A549 (cell line): ENCODE measurements at regions not wholly inside any gene's neighbourhood (a gene's known extent, or its start where the extent isn't known, plus 50 kb on each side); places are given as distances from the start of the nearest gene placed in this dataset.

ENCODE experiments used
- ATAC-seq, 2 experiments: fragments of 200-7000 bp in 1 of 2; fragments of >200 bp in 1 of 2; cut with Nextera tagmentation in 1 of 2; cut with Tn5 transposase in 1 of 2; 3 replicates each; pipeline versions ENCODE4 v1.8.0 to v1.9.1; 2018 to 2020; ENCODE audit warnings: mild to moderate bottlenecking in 1 of 2, moderate library complexity in 1 of 2
- CTCF ChIA-PET: fragments of 300-600 bp; sonication (Branson Sonifier 250); formaldehyde crosslinking; extraction: SDS; loops from one replicate; lab custom pipeline; 2021; ENCODE audit warnings: antibody characterized with exemption, inconsistent platforms; lab: Yijun Ruan, JAX
- POLR2A ChIA-PET: fragments of 350-600 bp; formaldehyde crosslinking; extraction: SDS; loops from one replicate; lab custom pipeline; 2021; ENCODE audit warnings: antibody characterized with exemption, inconsistent platforms; lab: Yijun Ruan, JAX
- DNase-seq, 2 experiments: peaks; one replicate each; pipeline versions ENCODE4 v3.0.0 to v3.0.0-alpha.2; 2011 to 2016; ENCODE audit warnings: low read depth in 1 of 2, low spot score in 1 of 2
- FAIRE-seq: peaks from 2 replicates; lab custom pipeline; 2011; peaks lifted over from hg19 to GRCh38; lab: Jason Lieb, UNC
- H3K27ac ChIP-seq, 2 experiments: fragments of >200 bp; sonication (Bioruptor Twin); formaldehyde crosslinking; 3 replicates each; pipeline ENCODE4 v1.5.1; 2016 to 2017
- H3K4me1 ChIP-seq: fragments of >200 bp; sonication (Bioruptor Twin); formaldehyde crosslinking; 3 replicates; pipeline ENCODE4 v1.6.1; 2016
- H3K4me2 ChIP-seq: fragments of >200 bp; sonication (Bioruptor Twin); formaldehyde crosslinking; 3 replicates; pipeline ENCODE4 v1.6.1; 2016
- H3K4me3 ChIP-seq: fragments of >200 bp; sonication (Bioruptor Twin); formaldehyde crosslinking; 3 replicates; pipeline ENCODE4 v1.5.1; 2016
- H3K9me3 ChIP-seq: fragments of >200 bp; sonication (Bioruptor Twin); formaldehyde crosslinking; 3 replicates; pipeline ENCODE4 v1.6.1; 2016
- BCL3 ChIP-seq: fragments of >200 bp; sonication (Bioruptor Twin); formaldehyde crosslinking; IDR thresholded peaks from 3 replicates; pipeline ENCODE4 v1.6.1; 2016
- BHLHE40 ChIP-seq: IDR thresholded peaks from 2 replicates; pipeline ENCODE4 v1.6.1; 2012; ENCODE audit warnings: low read depth, low read length, inconsistent platforms
- CBX8 ChIP-seq: fragments of 200-600 bp; sonication (generic); IDR thresholded peaks from 2 replicates; pipeline ENCODE4 v1.6.1; 2016
- CEBPB ChIP-seq, 2 experiments: fragments of >200 bp in 1 of 2; sonication (Bioruptor Twin) in 1 of 2; formaldehyde crosslinking in 1 of 2; IDR thresholded peaks; 2 replicates each; pipeline ENCODE4 v1.6.1; 2012 to 2016
- ESRRA ChIP-seq: fragments of 150-350 bp; IDR thresholded peaks from 2 replicates; pipeline ENCODE4 v1.6.1; 2014; ENCODE audit warnings: mild to moderate bottlenecking, low read length, borderline replicate concordance
- FOSB ChIP-seq: fragments of 250-450 bp; sonication (Bioruptor Pico); IDR thresholded peaks from 2 replicates; pipeline ENCODE4 v1.5.0; 2020; ENCODE audit warnings: mild to moderate bottlenecking, moderate library complexity
- FOSL2 ChIP-seq, 2 experiments: fragments of 450-650 bp in 1 of 2; fragments of >200 bp in 1 of 2; sonication (Bioruptor Twin) in 1 of 2; formaldehyde crosslinking; IDR thresholded peaks; 2 replicates each; pipeline versions ENCODE4 v1.5.0 to v1.6.1; 2016 to 2020; ENCODE audit warnings: mild to moderate bottlenecking in 1 of 2, moderate library complexity in 1 of 2
- FOXS1 ChIP-seq: fragments of 250-450 bp; sonication (Bioruptor Pico); IDR thresholded peaks from 2 replicates; pipeline ENCODE4 v1.5.0; 2020; ENCODE audit warnings: mild to moderate bottlenecking, moderate library complexity
- HDAC2 ChIP-seq: fragments of 200-600 bp; sonication (generic); IDR thresholded peaks from 2 replicates; pipeline ENCODE4 v1.6.1; 2016
- MAFK ChIP-seq: fragments of 450-650 bp; IDR thresholded peaks from 2 replicates; pipeline ENCODE4 v1.6.1; 2014; ENCODE audit not compliant: partially characterized antibody
- MYC ChIP-seq: IDR thresholded peaks from 2 replicates; pipeline ENCODE4 v1.6.1; 2012; ENCODE audit warnings: mild to moderate bottlenecking, inconsistent platforms, low read length, improper control_type of control experiment, borderline replicate concordance
- NFE2L2 ChIP-seq: fragments of 150-350 bp; conservative IDR thresholded peaks from 2 replicates; pipeline ENCODE4 v1.6.1; 2014; ENCODE audit warnings: low read length
- NR3C1 ChIP-seq: fragments of >200 bp; sonication (Bioruptor Twin); formaldehyde crosslinking; IDR thresholded peaks from 3 replicates; pipeline ENCODE4 v1.6.1; 2017
- POLR2AphosphoS2 ChIP-seq: conservative IDR thresholded peaks from 2 replicates; pipeline ENCODE4 v1.6.1; 2012; ENCODE audit warnings: low read length, improper control_type of control experiment, inconsistent platforms
- RAD21 ChIP-seq, 2 experiments: fragments of >200 bp in 1 of 2; sonication (Bioruptor Twin) in 1 of 2; formaldehyde crosslinking in 1 of 2; IDR thresholded peaks in 1 of 2; conservative IDR thresholded peaks in 1 of 2; 2 replicates in 1 of 2; 3 replicates in 1 of 2; pipeline ENCODE4 v1.6.1; 2012 to 2018; ENCODE audit warnings: inconsistent platforms in 1 of 2
- RCOR1 ChIP-seq: fragments of 150-350 bp; IDR thresholded peaks from 2 replicates; pipeline ENCODE4 v1.6.1; 2014; ENCODE audit warnings: antibody characterized with exemption, low read length, low read depth
- RFX5 ChIP-seq: fragments of 450-650 bp; IDR thresholded peaks from 2 replicates; pipeline ENCODE4 v1.7.1; 2014; ENCODE audit warnings: antibody characterized with exemption, mild to moderate bottlenecking, moderate library complexity
- RNF2 ChIP-seq: fragments of 200-600 bp; sonication (generic); IDR thresholded peaks from 2 replicates; pipeline ENCODE4 v1.6.1; 2016; ENCODE audit warnings: low read depth, mild to moderate bottlenecking, antibody characterized with exemption, moderate library complexity, borderline replicate concordance
- ZC3H11A ChIP-seq: fragments of 450-650 bp; IDR thresholded peaks from 2 replicates; pipeline ENCODE4 v1.6.1; 2014; ENCODE audit warnings: antibody characterized with exemption, mild to moderate bottlenecking
- ZNF302 ChIP-seq: fragments of 250-450 bp; sonication (Bioruptor Pico); IDR thresholded peaks from 2 replicates; pipeline ENCODE4 v1.9.0; 2021; ENCODE audit warnings: inconsistent platforms, mild to moderate bottlenecking, moderate library complexity
- ZSCAN20 ChIP-seq: fragments of 250-450 bp; sonication (Bioruptor Pico); IDR thresholded peaks from 2 replicates; pipeline ENCODE4 v1.8.0; 2022; ENCODE audit warnings: mild to moderate bottlenecking, moderate library complexity
- WGBS: methylation state at CpG from one replicate; pipeline ENCODE4 v1.1.6; 2017; ENCODE audit errors: missing lambda C conversion rate; 5-methylcytosine and 5-hydroxymethylcytosine counted together
- TF ChIP-seq, protein P1 (sequence below): fragments of 450-650 bp; IDR thresholded peaks from 2 replicates; pipeline ENCODE4 v1.6.1; 2014; ENCODE audit warnings: antibody characterized with exemption
- TF ChIP-seq, protein P2 (sequence below): fragments of 200-600 bp; sonication (generic); IDR thresholded peaks from 2 replicates; pipeline ENCODE4 v1.6.1; 2016; ENCODE audit warnings: antibody characterized with exemption, mild to moderate bottlenecking, moderate library complexity

GRCh38 chr2:147758821-147759220 is 86.0 kb upstream of the ACVR2A start:
- Histone ChIP-seq H3K4me3 (no peak overlapping the region), H3K9me3 (no peaks in the 10 kb centered on the region), H3K4me1 (no peaks in the 10 kb centered on the region), H3K4me2 (no peak overlapping the region), H3K27ac (no peak overlapping the region)
- ChIA-PET CTCF (no interaction called here), POLR2A (no interaction called here)
- FAIRE-seq (no peak), ATAC-seq (no peak), DNase-seq (no peak)
- 6% methylated on average over 2 of the region's 2 CpGs for WGBS
- TF ChIP-seq HDAC2 = no peak
- no peak for TF ChIP-seq CEBPB (IDR thresholded peaks at IDR 0.05)
- no peak for TF ChIP-seq POLR2AphosphoS2
- TF ChIP-seq BCL3 = no peak
- TF ChIP-seq, protein P1, sequence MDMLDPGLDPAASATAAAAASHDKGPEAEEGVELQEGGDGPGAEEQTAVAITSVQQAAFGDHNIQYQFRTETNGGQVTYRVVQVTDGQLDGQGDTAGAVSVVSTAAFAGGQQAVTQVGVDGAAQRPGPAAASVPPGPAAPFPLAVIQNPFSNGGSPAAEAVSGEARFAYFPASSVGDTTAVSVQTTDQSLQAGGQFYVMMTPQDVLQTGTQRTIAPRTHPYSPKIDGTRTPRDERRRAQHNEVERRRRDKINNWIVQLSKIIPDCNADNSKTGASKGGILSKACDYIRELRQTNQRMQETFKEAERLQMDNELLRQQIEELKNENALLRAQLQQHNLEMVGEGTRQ = no peak
- no peak for TF ChIP-seq NFE2L2
- TF ChIP-seq ESRRA = no peak
- no peak for TF ChIP-seq RAD21 (conservative IDR thresholded peaks at IDR 0.05 in 1 of 2, IDR thresholded peaks at IDR 0.05 in 1 of 2)
- no peak for TF ChIP-seq FOSB (CRISPR knock-in tag)
- no peak for TF ChIP-seq BHLHE40
- TF ChIP-seq MAFK = no peak
- TF ChIP-seq FOXS1 (CRISPR knock-in tag) = no peak
- TF ChIP-seq ZNF302 (CRISPR knock-in tag) = no peak
- TF ChIP-seq, protein P2, sequence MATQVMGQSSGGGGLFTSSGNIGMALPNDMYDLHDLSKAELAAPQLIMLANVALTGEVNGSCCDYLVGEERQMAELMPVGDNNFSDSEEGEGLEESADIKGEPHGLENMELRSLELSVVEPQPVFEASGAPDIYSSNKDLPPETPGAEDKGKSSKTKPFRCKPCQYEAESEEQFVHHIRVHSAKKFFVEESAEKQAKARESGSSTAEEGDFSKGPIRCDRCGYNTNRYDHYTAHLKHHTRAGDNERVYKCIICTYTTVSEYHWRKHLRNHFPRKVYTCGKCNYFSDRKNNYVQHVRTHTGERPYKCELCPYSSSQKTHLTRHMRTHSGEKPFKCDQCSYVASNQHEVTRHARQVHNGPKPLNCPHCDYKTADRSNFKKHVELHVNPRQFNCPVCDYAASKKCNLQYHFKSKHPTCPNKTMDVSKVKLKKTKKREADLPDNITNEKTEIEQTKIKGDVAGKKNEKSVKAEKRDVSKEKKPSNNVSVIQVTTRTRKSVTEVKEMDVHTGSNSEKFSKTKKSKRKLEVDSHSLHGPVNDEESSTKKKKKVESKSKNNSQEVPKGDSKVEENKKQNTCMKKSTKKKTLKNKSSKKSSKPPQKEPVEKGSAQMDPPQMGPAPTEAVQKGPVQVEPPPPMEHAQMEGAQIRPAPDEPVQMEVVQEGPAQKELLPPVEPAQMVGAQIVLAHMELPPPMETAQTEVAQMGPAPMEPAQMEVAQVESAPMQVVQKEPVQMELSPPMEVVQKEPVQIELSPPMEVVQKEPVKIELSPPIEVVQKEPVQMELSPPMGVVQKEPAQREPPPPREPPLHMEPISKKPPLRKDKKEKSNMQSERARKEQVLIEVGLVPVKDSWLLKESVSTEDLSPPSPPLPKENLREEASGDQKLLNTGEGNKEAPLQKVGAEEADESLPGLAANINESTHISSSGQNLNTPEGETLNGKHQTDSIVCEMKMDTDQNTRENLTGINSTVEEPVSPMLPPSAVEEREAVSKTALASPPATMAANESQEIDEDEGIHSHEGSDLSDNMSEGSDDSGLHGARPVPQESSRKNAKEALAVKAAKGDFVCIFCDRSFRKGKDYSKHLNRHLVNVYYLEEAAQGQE = no peak
- TF ChIP-seq ZSCAN20 (CRISPR knock-in tag) = no peak
- no peak for TF ChIP-seq MYC
- no peak for TF ChIP-seq RCOR1
- no peak for TF ChIP-seq CBX8
- no peak for TF ChIP-seq RFX5
- no peak for TF ChIP-seq NR3C1

GRCh38 chr2:147756069-147756468 is 88.8 kb upstream of the ACVR2A start:
- ChIA-PET POLR2A (no interaction called here), CTCF (no interaction called here)
- H3K9me3 ChIP-seq = no peaks in the 10 kb centered on the region
- no peak for TF ChIP-seq FOSL2 (IDR thresholded peaks at IDR 0.05)
- TF ChIP-seq FOSL2 (CRISPR knock-in tag; IDR thresholded peaks at IDR 0.05) = no peak
- TF ChIP-seq ZC3H11A = no peak
- TF ChIP-seq RNF2 = no peak
- 4% methylated on average over 2 of the region's 2 CpGs for WGBS
- no peak overlapping the region for H3K27ac ChIP-seq
- FAIRE-seq (no peak), ATAC-seq (no peak), DNase-seq (no peak)
- H3K4me2 ChIP-seq = no peak overlapping the region
- H3K4me3 ChIP-seq = no peak overlapping the region
- H3K4me1 ChIP-seq = no peaks in the 10 kb centered on the region
